Stomach smooth muscle (tissue), 2 donors: ENCODE measurements at regions not wholly inside any gene's neighbourhood (a gene's known extent, or its start where the extent isn't known, plus 50 kb on each side); places are given as distances from the start of the nearest gene placed in this dataset.

Experiments
- H3K27ac ChIP-seq: one replicate; pipeline ENCODE4 v1.7.0; 2013; ENCODE audit warnings: mild to moderate bottlenecking, low read length, inconsistent platforms
- H3K27me3 ChIP-seq, 2 donors: one replicate each; pipeline ENCODE4 v1.7.0; 2013; ENCODE audit warnings: low read length in 2 of 2; ENCODE audit not compliant: insufficient read depth in 2 of 2, control insufficient read depth in 1 of 2
- H3K36me3 ChIP-seq, 2 donors: one replicate each; pipeline ENCODE4 v1.7.0; 2013; ENCODE audit warnings: low read length in 2 of 2; ENCODE audit not compliant: control insufficient read depth in 2 of 2, insufficient read depth in 2 of 2
- H3K4me1 ChIP-seq: one replicate; pipeline ENCODE4 v1.7.0; 2013; ENCODE audit warnings: low read length; ENCODE audit not compliant: control insufficient read depth, insufficient read depth
- H3K4me3 ChIP-seq, 2 donors: one replicate each; pipeline ENCODE4 v1.7.0; 2013; ENCODE audit warnings: low read length in 2 of 2
- H3K9ac ChIP-seq, 2 donors: one replicate each; pipeline ENCODE4 v1.7.0; 2013; ENCODE audit warnings: low read length in 2 of 2, mild to moderate bottlenecking in 1 of 2
- H3K9me3 ChIP-seq, 2 donors: one replicate each; pipeline ENCODE4 v1.7.0; 2013; ENCODE audit warnings: low read length in 2 of 2; ENCODE audit not compliant: control insufficient read depth in 2 of 2
- donor health status: healthy.
- donor health status: Pancreatic carcinoma.

- no peak overlapping the region for H3K9ac ChIP-seq
- no peak overlapping the region for H3K27ac ChIP-seq
- no peaks in the 10 kb centered on the region for H3K27me3 ChIP-seq
- H3K4me1 ChIP-seq = peaks cover 3% of the 10 kb centered on the region
- H3K4me3 ChIP-seq = no peak overlapping the region
- H3K9me3 ChIP-seq = no peaks in the 10 kb centered on the region
- no peaks in the 10 kb centered on the region for H3K36me3 ChIP-seq
These were observed 176.0 kb downstream of the ESRRB start for GRCh38 chr14:76551906-76552305.

- Histone ChIP-seq H3K27me3 (peaks cover 0 to 4% of the 10 kb centered on the region in 2 donors), H3K4me3 (no peak overlapping the region), H3K27ac (no peak overlapping the region), H3K36me3 (no peaks in the 10 kb centered on the region), H3K9me3 (peaks cover 0 to 5% of the 10 kb centered on the region in 2 donors), H3K4me1 (no peaks in the 10 kb centered on the region), H3K9ac (no peak overlapping the region)
These were observed 188.8 kb downstream of the ESRRB start for GRCh38 chr14:76564471-76565422.

- Histone ChIP-seq H3K27me3 (peaks cover 0 to 4% of the 10 kb centered on the region in 2 donors), H3K4me3 (no peak overlapping the region), H3K4me1 (no peaks in the 10 kb centered on the region), H3K9ac (no peak overlapping the region), H3K9me3 (peaks cover 3 to 5% of the 10 kb centered on the region in 2 donors), H3K27ac (no peak overlapping the region), H3K36me3 (no peaks in the 10 kb centered on the region)
These were observed 190.5 kb downstream of the ESRRB start for GRCh38 chr14:76566439-76566838.

- Histone ChIP-seq H3K9ac (no peak overlapping the region), H3K4me3 (no peak overlapping the region), H3K4me1 (no peaks in the 10 kb centered on the region), H3K27me3 (peaks cover 3 to 9% of the 10 kb centered on the region in 2 donors), H3K9me3 (peaks cover 5 to 10% of the 10 kb centered on the region in 2 donors), H3K36me3 (no peaks in the 10 kb centered on the region), H3K27ac (no peak overlapping the region)
These were observed 186.7 kb upstream of the VASH1 start for GRCh38 chr14:76574416-76575095.

- Histone ChIP-seq H3K4me3 (no peak overlapping the region), H3K9ac (no peak overlapping the region)
These were observed 186.2 kb upstream of the VASH1 start for GRCh38 chr14:76575108-76575507.

GRCh38 chr14:76576047-76576741 lies 185.1 kb upstream of the VASH1 start:
- Histone ChIP-seq H3K27ac (no peak overlapping the region), H3K4me3 (no peak overlapping the region), H3K9ac (no peak overlapping the region)

More at GRCh38 chr14:76575108-76575507, 186.2 kb upstream of the VASH1 start:
- Histone ChIP-seq H3K36me3 (no peaks in the 10 kb centered on the region), H3K4me1 (no peaks in the 10 kb centered on the region), H3K27me3 (peaks cover 3 to 9% of the 10 kb centered on the region in 2 donors), H3K27ac (no peak overlapping the region), H3K9me3 (peaks cover 5 to 7% of the 10 kb centered on the region in 2 donors)

GRCh38 chr14:76577090-76577489 lies 184.2 kb upstream of the VASH1 start:
- Histone ChIP-seq H3K27ac (no peak overlapping the region), H3K4me1 (no peaks in the 10 kb centered on the region)

More at GRCh38 chr14:76576047-76576741, 185.1 kb upstream of the VASH1 start:
- H3K4me1 ChIP-seq = no peaks in the 10 kb centered on the region
- H3K27me3 ChIP-seq = peaks cover 3 to 9% of the 10 kb centered on the region in 2 donors
- H3K36me3 ChIP-seq = no peaks in the 10 kb centered on the region
- peaks cover 5 to 7% of the 10 kb centered on the region in 2 donors for H3K9me3 ChIP-seq

GRCh38 chr14:76577837-76578236 lies 183.4 kb upstream of the VASH1 start:
- H3K27ac ChIP-seq = no peak overlapping the region

More at GRCh38 chr14:76577090-76577489, 184.2 kb upstream of the VASH1 start:
- no peaks in the 10 kb centered on the region for H3K36me3 ChIP-seq
- H3K27me3 ChIP-seq = peaks cover 3 to 9% of the 10 kb centered on the region in 2 donors
- no peak overlapping the region for H3K9ac ChIP-seq
- peaks cover 5 to 7% of the 10 kb centered on the region in 2 donors for H3K9me3 ChIP-seq
- H3K4me3 ChIP-seq = no peak overlapping the region

GRCh38 chr14:76580399-76580798 lies 180.9 kb upstream of the VASH1 start:
- H3K36me3 ChIP-seq = no peaks in the 10 kb centered on the region
- no peak overlapping the region for H3K27ac ChIP-seq
- no peak overlapping the region for H3K4me3 ChIP-seq
- peaks cover 5% of the 10 kb centered on the region for H3K4me1 ChIP-seq
- peaks cover 5 to 7% of the 10 kb centered on the region in 2 donors for H3K9me3 ChIP-seq
- peaks cover 0 to 5% of the 10 kb centered on the region in 2 donors for H3K27me3 ChIP-seq
- no peak overlapping the region for H3K9ac ChIP-seq

More at GRCh38 chr14:76577837-76578236, 183.4 kb upstream of the VASH1 start:
- no peaks in the 10 kb centered on the region for H3K4me1 ChIP-seq
- H3K9me3 ChIP-seq = peaks cover 5 to 7% of the 10 kb centered on the region in 2 donors
- H3K9ac ChIP-seq = no peak overlapping the region
- no peak overlapping the region for H3K4me3 ChIP-seq
- H3K27me3 ChIP-seq = peaks cover 3 to 7% of the 10 kb centered on the region in 2 donors
- no peaks in the 10 kb centered on the region for H3K36me3 ChIP-seq

- Histone ChIP-seq H3K4me3 (no peak overlapping the region), H3K27me3 (peaks cover 0 to 5% of the 10 kb centered on the region in 2 donors), H3K9me3 (peaks cover 5 to 7% of the 10 kb centered on the region in 2 donors), H3K36me3 (no peaks in the 10 kb centered on the region), H3K4me1 (peaks cover 5% of the 10 kb centered on the region), H3K9ac (no peak overlapping the region), H3K27ac (no peak overlapping the region)
These were observed 180.3 kb upstream of the VASH1 start for GRCh38 chr14:76580967-76581366.
